Esophagus muscularis mucosa (tissue), 4 donors: ENCODE measurements at regions not wholly inside any gene's neighbourhood (a gene's known extent, or its start where the extent isn't known, plus 50 kb on each side); places are given as distances from the start of the nearest gene placed in this dataset.

Experiments
- EP300 ChIP-seq: sonication (generic); formaldehyde crosslinking; IDR thresholded peaks from one replicate; pipeline ENCODE4 v1.6.1; 2017; ENCODE audit warnings: antibody characterized with exemption
- POLR2A ChIP-seq: fragments of 450-650 bp; IDR thresholded peaks from one replicate; pipeline ENCODE4 v1.6.1; 2017; ENCODE audit warnings: antibody characterized with exemption, moderate library complexity, mild to moderate bottlenecking, low read depth
- TF ChIP-seq, protein P1 (sequence below), 3 experiments: fragments of 200-600 bp in 2 of 3; fragments of 450-650 bp in 1 of 3; sonication (generic) in 2 of 3; IDR thresholded peaks; one replicate each; pipeline ENCODE4 v1.5.1; 2017 to 2019; ENCODE audit warnings: antibody characterized with exemption in 3 of 3, mild to moderate bottlenecking in 2 of 3, moderate library complexity in 1 of 3

DNA sequence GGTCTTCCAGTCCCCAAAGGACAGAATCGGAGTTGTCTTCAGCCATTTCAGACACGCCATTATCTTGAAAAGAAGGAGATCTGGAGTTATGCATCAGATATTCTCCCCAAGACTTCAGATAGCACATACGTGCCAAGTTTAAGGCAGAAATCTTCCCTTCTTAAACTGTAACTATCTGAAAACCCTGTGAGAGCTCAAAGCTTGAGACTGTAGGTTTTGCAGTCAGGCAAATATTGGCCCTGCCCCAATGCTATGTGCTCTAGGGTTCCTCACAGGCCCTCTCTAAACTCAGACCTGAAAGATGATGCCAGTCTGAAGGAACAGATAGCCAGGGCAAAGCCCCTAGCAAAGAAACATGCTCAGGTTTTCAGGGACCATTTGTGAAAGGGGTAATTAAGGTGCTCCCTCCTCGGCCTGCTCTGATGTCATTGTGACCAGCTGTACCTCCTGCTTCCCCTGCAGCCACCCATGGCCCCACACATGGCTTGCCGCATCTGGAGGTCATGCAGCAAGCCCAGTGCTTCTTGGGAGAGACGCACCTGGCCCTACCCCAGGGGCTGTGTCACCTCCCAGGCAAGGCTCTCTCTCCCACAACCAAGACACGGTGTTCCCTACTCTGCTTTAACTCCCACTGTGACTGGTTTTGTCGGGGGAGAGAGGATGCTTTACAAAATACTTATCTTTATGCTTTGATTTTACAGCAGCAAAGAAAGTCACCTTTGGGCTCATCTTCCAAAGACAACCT lies 53.4 kb upstream of the POMGNT2 start:
- TF ChIP-seq, protein P1, sequence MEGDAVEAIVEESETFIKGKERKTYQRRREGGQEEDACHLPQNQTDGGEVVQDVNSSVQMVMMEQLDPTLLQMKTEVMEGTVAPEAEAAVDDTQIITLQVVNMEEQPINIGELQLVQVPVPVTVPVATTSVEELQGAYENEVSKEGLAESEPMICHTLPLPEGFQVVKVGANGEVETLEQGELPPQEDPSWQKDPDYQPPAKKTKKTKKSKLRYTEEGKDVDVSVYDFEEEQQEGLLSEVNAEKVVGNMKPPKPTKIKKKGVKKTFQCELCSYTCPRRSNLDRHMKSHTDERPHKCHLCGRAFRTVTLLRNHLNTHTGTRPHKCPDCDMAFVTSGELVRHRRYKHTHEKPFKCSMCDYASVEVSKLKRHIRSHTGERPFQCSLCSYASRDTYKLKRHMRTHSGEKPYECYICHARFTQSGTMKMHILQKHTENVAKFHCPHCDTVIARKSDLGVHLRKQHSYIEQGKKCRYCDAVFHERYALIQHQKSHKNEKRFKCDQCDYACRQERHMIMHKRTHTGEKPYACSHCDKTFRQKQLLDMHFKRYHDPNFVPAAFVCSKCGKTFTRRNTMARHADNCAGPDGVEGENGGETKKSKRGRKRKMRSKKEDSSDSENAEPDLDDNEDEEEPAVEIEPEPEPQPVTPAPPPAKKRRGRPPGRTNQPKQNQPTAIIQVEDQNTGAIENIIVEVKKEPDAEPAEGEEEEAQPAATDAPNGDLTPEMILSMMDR (IDR thresholded peaks at IDR 0.05), result no peak
- no peak for TF ChIP-seq EP300
- TF ChIP-seq POLR2A, result no peak
